Mesothelial cell of epicardium (in vitro differentiated cells): ENCODE measurements at regions not wholly inside any gene's neighbourhood (a gene's known extent, or its start where the extent isn't known, plus 50 kb on each side); places are given as distances from the start of the nearest gene placed in this dataset.
"Not testable (repeated sequence)": the region's sequence is repeated elsewhere in the genome, so short reads cannot be mapped to it uniquely, and the experiment has no call there.

ENCODE experiments used
- DNase-seq, 2 experiments: peaks; one replicate each; pipeline ENCODE4 v3.0.0; 2021; ENCODE audit warnings: low spot score in 2 of 2; ENCODE audit not compliant: unreplicated experiment in 2 of 2
- H3K27ac Mint-ChIP-seq: 2 replicates; pipeline ENCODE4 v1.8.0; 2021; ENCODE audit warnings: mixed read lengths
- H3K27me3 Mint-ChIP-seq: 2 replicates; pipeline ENCODE4 v1.8.0; 2021; ENCODE audit warnings: low read depth, mixed read lengths
- H3K36me3 Mint-ChIP-seq: 2 replicates; pipeline ENCODE4 v1.8.0; 2021; ENCODE audit warnings: mixed read lengths
- H3K4me1 Mint-ChIP-seq: 2 replicates; pipeline ENCODE4 v1.8.0; 2021; ENCODE audit warnings: mixed read lengths
- H3K4me3 Mint-ChIP-seq: 2 replicates; pipeline ENCODE4 v1.8.0; 2021; ENCODE audit warnings: mild to moderate bottlenecking, moderate library complexity, mixed read lengths
- H3K9me3 Mint-ChIP-seq: 2 replicates; pipeline ENCODE4 v1.8.0; 2021; ENCODE audit warnings: mixed read lengths
- CTCF ChIP-seq: fragments of 200-600 bp; sonication (generic); IDR thresholded peaks from one replicate; pipeline ENCODE4 v1.5.0; 2021; ENCODE audit warnings: antibody characterized with exemption; ENCODE audit not compliant: unreplicated experiment

- TF ChIP-seq CTCF = no peak
- DNase-seq = no peak
- Mint-ChIP-seq H3K4me3 (no peak overlapping the region), H3K27ac (no peak overlapping the region), H3K36me3 (no peaks in the 10 kb centered on the region), H3K27me3 (no peaks in the 10 kb centered on the region), H3K4me1 (peaks cover 5% of the 10 kb centered on the region), H3K9me3 (no peaks in the 10 kb centered on the region)
Measured at GRCh38 chr2:142422769-142423168, 292.0 kb upstream of the LRP1B start.

- Mint-ChIP-seq H3K4me1 (peaks cover 5% of the 10 kb centered on the region), H3K4me3 (no peak overlapping the region), H3K9me3 (no peaks in the 10 kb centered on the region), H3K36me3 (no peaks in the 10 kb centered on the region), H3K27ac (no peak overlapping the region), H3K27me3 (no peaks in the 10 kb centered on the region)
- DNase-seq = no peak
- TF ChIP-seq CTCF = no peak
Measured at GRCh38 chr2:142422041-142422440, 291.2 kb upstream of the LRP1B start.

GRCh38 chr2:142418699-142419098, 287.9 kb upstream of the LRP1B start:
- not testable (repeated sequence) for H3K4me3 Mint-ChIP-seq, H3K27me3 Mint-ChIP-seq, DNase-seq, H3K9me3 Mint-ChIP-seq, H3K4me1 Mint-ChIP-seq, H3K36me3 Mint-ChIP-seq, H3K27ac Mint-ChIP-seq

- H3K27ac Mint-ChIP-seq = no peak overlapping the region
- no peaks in the 10 kb centered on the region for H3K27me3 Mint-ChIP-seq
- H3K4me3 Mint-ChIP-seq = no peak overlapping the region
- no peaks in the 10 kb centered on the region for H3K36me3 Mint-ChIP-seq
- H3K9me3 Mint-ChIP-seq = no peaks in the 10 kb centered on the region
- TF ChIP-seq CTCF = no peak
- H3K4me1 Mint-ChIP-seq = no peaks in the 10 kb centered on the region
- DNase-seq = no peak
Measured at GRCh38 chr2:142416996-142417395, 286.2 kb upstream of the LRP1B start.

GRCh38 chr2:142415461-142415860, 284.6 kb upstream of the LRP1B start:
- Mint-ChIP-seq H3K27ac (no peak overlapping the region), H3K4me3 (no peak overlapping the region), H3K36me3 (no peaks in the 10 kb centered on the region), H3K9me3 (no peaks in the 10 kb centered on the region), H3K27me3 (no peaks in the 10 kb centered on the region), H3K4me1 (no peaks in the 10 kb centered on the region)
- no peak for TF ChIP-seq CTCF
- DNase-seq = no peak

- DNase-seq = no peak
- Mint-ChIP-seq H3K36me3 (peaks cover 4% of the 10 kb centered on the region), H3K27ac (no peak overlapping the region), H3K27me3 (no peaks in the 10 kb centered on the region), H3K4me3 (no peak overlapping the region), H3K4me1 (no peaks in the 10 kb centered on the region), H3K9me3 (peaks cover 56% of the 10 kb centered on the region)
- TF ChIP-seq CTCF = no peak
Measured at GRCh38 chr2:142398212-142398611, 267.4 kb upstream of the LRP1B start.
